Right atrium auricular region (tissue), 2 donors: ENCODE measurements at regions not wholly inside any gene's neighbourhood (a gene's known extent, or its start where the extent isn't known, plus 50 kb on each side); places are given as distances from the start of the nearest gene placed in this dataset.

Experiments used
- DNase-seq: peaks from one replicate; pipeline ENCODE4 v3.0.0-alpha.2; 2019; ENCODE audit warnings: low spot score
- H3K27ac ChIP-seq, 2 donors: fragments of 200-600 bp; sonication (generic); 1 replicate in 1 of 2; 2 replicates in 1 of 2; pipeline ENCODE4 v1.5.1; 2016 to 2019
- H3K27me3 ChIP-seq, 2 donors: fragments of 200-600 bp; sonication (generic); one replicate each; pipeline versions ENCODE4 v1.5.1 to v1.6.0; 2017 to 2019
- H3K36me3 ChIP-seq: fragments of 200-600 bp; sonication (generic); one replicate; pipeline ENCODE4 v1.5.1; 2016
- H3K4me1 ChIP-seq, 2 donors: fragments of 200-600 bp; sonication (generic); one replicate each; pipeline versions ENCODE4 v1.5.1 to v1.6.0; 2017 to 2019
- H3K4me3 ChIP-seq, 2 donors: fragments of 200-600 bp; sonication (generic); 1 replicate in 1 of 2; 2 replicates in 1 of 2; pipeline ENCODE4 v1.5.1; 2017 to 2019; ENCODE audit warnings: mild to moderate bottlenecking in 1 of 2, moderate library complexity in 1 of 2
- H3K9me3 ChIP-seq, 2 donors: fragments of 200-600 bp; sonication (generic); one replicate each; pipeline ENCODE4 v1.5.1; 2019
- TF ChIP-seq, protein P1 (sequence below), 2 donors: fragments of 200-600 bp; sonication (generic); IDR thresholded peaks; one replicate each; pipeline ENCODE4 v1.5.1; 2019; ENCODE audit warnings: antibody characterized with exemption in 2 of 2

DNA sequence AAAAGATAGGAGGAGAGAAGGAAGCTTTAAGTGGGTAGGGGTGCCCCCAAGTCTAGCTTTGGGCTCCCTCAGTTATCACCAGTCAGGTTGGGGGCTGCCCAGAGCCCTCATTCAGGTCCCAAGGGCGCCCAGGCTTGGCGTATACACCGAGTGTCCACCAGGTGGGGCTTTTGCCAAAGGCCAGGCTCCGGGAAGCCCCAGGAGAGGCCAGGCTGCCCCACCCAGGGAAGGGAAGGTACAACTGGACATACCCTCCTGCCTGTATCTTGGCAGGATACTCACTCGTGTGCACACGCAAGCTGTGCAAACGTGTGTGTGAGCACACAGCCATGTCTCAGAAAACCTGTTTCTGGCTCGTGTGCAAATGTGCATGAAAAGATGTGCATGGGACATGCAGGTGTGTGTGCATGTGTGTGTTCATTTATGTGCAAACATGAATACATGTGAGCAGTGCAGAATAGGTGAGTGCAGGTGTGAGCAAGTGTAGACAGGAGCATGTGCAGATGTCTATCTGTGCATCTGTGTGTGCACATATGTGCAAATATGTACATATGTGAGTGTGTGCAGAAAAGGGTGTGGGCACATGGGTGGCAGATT lies 103.9 kb upstream of the MYL2 start:
- no peaks in the 10 kb centered on the region for H3K36me3 ChIP-seq
- no peaks in the 10 kb centered on the region for H3K4me1 ChIP-seq
- no peak overlapping the region for H3K27ac ChIP-seq
- TF ChIP-seq, protein P1, sequence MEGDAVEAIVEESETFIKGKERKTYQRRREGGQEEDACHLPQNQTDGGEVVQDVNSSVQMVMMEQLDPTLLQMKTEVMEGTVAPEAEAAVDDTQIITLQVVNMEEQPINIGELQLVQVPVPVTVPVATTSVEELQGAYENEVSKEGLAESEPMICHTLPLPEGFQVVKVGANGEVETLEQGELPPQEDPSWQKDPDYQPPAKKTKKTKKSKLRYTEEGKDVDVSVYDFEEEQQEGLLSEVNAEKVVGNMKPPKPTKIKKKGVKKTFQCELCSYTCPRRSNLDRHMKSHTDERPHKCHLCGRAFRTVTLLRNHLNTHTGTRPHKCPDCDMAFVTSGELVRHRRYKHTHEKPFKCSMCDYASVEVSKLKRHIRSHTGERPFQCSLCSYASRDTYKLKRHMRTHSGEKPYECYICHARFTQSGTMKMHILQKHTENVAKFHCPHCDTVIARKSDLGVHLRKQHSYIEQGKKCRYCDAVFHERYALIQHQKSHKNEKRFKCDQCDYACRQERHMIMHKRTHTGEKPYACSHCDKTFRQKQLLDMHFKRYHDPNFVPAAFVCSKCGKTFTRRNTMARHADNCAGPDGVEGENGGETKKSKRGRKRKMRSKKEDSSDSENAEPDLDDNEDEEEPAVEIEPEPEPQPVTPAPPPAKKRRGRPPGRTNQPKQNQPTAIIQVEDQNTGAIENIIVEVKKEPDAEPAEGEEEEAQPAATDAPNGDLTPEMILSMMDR (IDR thresholded peaks at IDR 0.05), result peak; percentile 14 to 72
- DNase-seq, result no peak
- no peaks in the 10 kb centered on the region for H3K27me3 ChIP-seq
- H3K4me3 ChIP-seq, result no peak overlapping the region
- no peaks in the 10 kb centered on the region for H3K9me3 ChIP-seq

DNA sequence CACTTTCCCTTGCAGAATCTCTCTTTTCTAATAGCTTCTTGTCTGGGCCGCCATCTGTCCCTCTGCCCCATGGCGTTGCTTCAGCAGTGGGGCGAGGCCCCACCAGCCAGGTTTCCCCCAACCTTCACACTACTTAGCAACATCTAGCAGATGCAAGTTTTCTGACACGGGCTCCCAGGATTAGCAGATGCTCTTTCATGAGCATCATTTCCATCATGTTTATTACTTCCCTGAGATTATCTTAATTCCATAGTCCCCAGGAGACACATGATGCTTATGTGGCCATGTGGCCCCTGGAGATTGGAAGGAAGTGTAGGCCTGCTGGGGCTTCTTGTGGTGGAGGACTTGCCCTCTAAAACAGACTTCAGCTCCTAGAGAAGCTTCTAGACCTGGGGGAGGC lies 102.0 kb upstream of the MYL2 start:
- Histone ChIP-seq H3K4me1 (no peaks in the 10 kb centered on the region), H3K27me3 (no peaks in the 10 kb centered on the region), H3K4me3 (no peak overlapping the region), H3K9me3 (no peaks in the 10 kb centered on the region), H3K27ac (no peak overlapping the region), H3K36me3 (no peaks in the 10 kb centered on the region)
- DNase-seq, result no peak
- TF ChIP-seq, protein P1 (IDR thresholded peaks at IDR 0.05), result no peak

DNA sequence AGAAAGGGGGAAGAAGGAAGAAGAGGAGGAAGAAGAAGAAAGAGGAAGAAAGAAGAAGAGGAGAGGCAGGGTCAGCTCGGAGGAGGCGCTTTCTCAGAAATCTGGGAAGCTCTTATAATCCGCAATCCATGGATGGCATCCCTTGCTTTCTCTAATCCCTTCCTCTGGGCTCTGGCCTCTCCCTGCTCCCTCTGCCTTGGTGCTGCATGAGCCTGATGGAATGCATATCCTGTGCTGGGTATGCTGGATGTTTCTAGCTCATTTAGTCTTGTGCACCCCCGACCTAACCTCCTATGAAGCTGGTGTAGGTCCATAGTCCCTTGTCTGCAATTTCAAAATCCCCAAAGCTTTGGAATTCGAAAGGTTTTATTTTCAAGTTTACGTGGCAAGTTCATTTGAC lies 94.2 kb upstream of the MYL2 start:
- no peak overlapping the region for H3K4me3 ChIP-seq
- no peaks in the 10 kb centered on the region for H3K4me1 ChIP-seq
- no peaks in the 10 kb centered on the region for H3K27me3 ChIP-seq
- no peaks in the 10 kb centered on the region for H3K36me3 ChIP-seq
- DNase-seq, result no peak
- TF ChIP-seq, protein P1 (IDR thresholded peaks at IDR 0.05), result no peak
- no peak overlapping the region for H3K27ac ChIP-seq
- no peaks in the 10 kb centered on the region for H3K9me3 ChIP-seq

DNA sequence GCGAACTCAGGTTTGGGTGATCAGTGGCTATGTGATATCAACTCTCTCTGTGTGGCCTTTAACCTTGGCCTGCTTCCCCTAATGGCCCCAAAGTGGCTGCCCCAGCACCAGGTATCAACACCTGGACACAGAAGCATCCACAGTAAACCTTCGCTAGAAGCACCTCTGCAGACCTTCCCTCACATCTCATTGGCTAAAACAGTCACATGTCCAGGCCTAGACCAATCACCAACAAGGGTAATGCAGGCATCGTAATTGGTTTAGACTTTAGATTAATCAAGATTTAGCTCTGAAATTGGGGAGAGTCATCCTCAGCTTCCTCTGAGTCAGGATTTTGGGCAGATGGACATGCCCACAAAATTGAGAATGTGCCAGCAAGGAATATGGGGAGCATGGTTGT lies 92.5 kb upstream of the MYL2 start:
- TF ChIP-seq, protein P1 (IDR thresholded peaks at IDR 0.05), result no peak
- H3K27ac ChIP-seq, result no peak overlapping the region
- no peaks in the 10 kb centered on the region for H3K9me3 ChIP-seq
- H3K27me3 ChIP-seq, result no peaks in the 10 kb centered on the region
- no peak overlapping the region for H3K4me3 ChIP-seq
- H3K4me1 ChIP-seq, result no peaks in the 10 kb centered on the region
- no peak for DNase-seq
- no peaks in the 10 kb centered on the region for H3K36me3 ChIP-seq

DNA sequence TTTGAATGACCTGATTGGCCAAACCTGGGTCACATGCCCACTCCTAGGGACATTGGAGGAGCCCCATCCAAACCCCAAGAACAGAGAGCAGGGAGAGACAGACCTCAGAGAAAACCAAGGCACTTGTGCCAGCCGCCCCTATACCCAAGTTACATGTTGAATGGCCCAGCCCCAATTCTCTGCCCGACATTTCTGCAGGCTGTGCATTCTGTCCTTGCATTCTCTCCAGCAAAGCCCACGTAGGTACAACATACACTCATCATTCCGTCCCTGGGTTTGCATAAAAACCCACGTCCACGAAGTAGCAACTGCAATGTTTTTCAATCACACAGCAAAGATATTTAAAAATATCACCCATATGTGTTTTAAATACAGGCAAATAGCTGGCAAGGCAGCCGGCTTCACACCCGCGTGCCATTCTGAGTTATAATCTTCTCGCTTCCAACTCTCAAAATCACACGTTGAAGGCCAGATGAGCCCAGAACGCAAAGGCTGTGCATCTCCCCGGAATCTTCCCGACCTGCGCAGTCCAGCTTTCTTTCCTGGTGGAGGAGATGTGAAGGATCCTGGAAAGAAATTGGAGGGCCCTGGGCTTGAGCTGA lies 91.7 kb upstream of the MYL2 start:
- no peak overlapping the region for H3K4me3 ChIP-seq
- no peaks in the 10 kb centered on the region for H3K9me3 ChIP-seq
- no peak overlapping the region for H3K27ac ChIP-seq
- DNase-seq, result no peak
- TF ChIP-seq, protein P1 (IDR thresholded peaks at IDR 0.05), result no peak
- no peaks in the 10 kb centered on the region for H3K36me3 ChIP-seq
- no peaks in the 10 kb centered on the region for H3K27me3 ChIP-seq
- H3K4me1 ChIP-seq, result no peaks in the 10 kb centered on the region
